H9 (cell line): ENCODE measurements at regions not wholly inside any gene's neighbourhood (a gene's known extent, or its start where the extent isn't known, plus 50 kb on each side); places are given as distances from the start of the nearest gene placed in this dataset.

Experiments used
- DNase-seq: peaks from one replicate; pipeline ENCODE4 v3.0.0-alpha.2; 2017
- H2AFZ ChIP-seq: one replicate; pipeline ENCODE4 v1.6.1; 2013; ENCODE audit warnings: mild to moderate bottlenecking, low read length, control low read depth, moderate library complexity
- H2AK5ac ChIP-seq: 2 replicates; pipeline ENCODE4 v1.6.1; 2013; ENCODE audit warnings: low read length, control low read depth, mixed read lengths; ENCODE audit not compliant: insufficient read length
- H2BK120ac ChIP-seq: one replicate; pipeline ENCODE4 v1.6.1; 2013; ENCODE audit warnings: low read depth, mild to moderate bottlenecking, low read length, control low read depth, inconsistent platforms; ENCODE audit not compliant: poor library complexity, severe bottlenecking
- H2BK12ac ChIP-seq: 2 replicates; pipeline ENCODE4 v1.6.1; 2013; ENCODE audit warnings: low read length, control low read depth, mixed read lengths, low read depth; ENCODE audit not compliant: insufficient read length
- H2BK15ac ChIP-seq: 2 replicates; pipeline ENCODE4 v1.6.1; 2013; ENCODE audit warnings: low read depth, low read length, control low read depth
- H2BK20ac ChIP-seq: one replicate; pipeline ENCODE4 v1.6.1; 2013; ENCODE audit warnings: low read depth, mild to moderate bottlenecking, low read length, control low read depth, inconsistent platforms; ENCODE audit not compliant: poor library complexity, severe bottlenecking
- H2BK5ac ChIP-seq: 2 replicates; pipeline ENCODE4 v1.6.1; 2013; ENCODE audit warnings: low read length, control low read depth, mixed read lengths; ENCODE audit not compliant: insufficient read length
- H3K14ac ChIP-seq: 2 replicates; pipeline ENCODE4 v1.6.1; 2013; ENCODE audit warnings: low read length, control low read depth; ENCODE audit not compliant: insufficient read depth
- H3K18ac ChIP-seq: 2 replicates; pipeline ENCODE4 v1.6.1; 2013; ENCODE audit warnings: low read depth, mild to moderate bottlenecking, mixed read lengths, low read length, control low read depth; ENCODE audit not compliant: insufficient read length
- H3K23ac ChIP-seq: 2 replicates; pipeline ENCODE4 v1.6.1; 2013; ENCODE audit warnings: low read length, control low read depth, mixed read lengths, low read depth; ENCODE audit not compliant: insufficient read length
- H3K23me2 ChIP-seq: 2 replicates; pipeline ENCODE4 v1.6.1; 2013; ENCODE audit warnings: low read depth, mild to moderate bottlenecking, mixed read lengths, low read length, control low read depth; ENCODE audit not compliant: insufficient read length, poor library complexity, severe bottlenecking
- H3K27ac ChIP-seq: 2 replicates; pipeline ENCODE4 v1.5.1; 2013; ENCODE audit warnings: low read length, control low read depth, mixed read lengths, low read depth; ENCODE audit not compliant: insufficient read length
- H3K27me3 ChIP-seq: 2 replicates; pipeline ENCODE4 v1.6.1; 2013; ENCODE audit warnings: low read length, control low read depth, inconsistent platforms; ENCODE audit not compliant: insufficient read depth
- H3K4ac ChIP-seq: 2 replicates; pipeline ENCODE4 v1.6.1; 2013; ENCODE audit warnings: low read depth, mild to moderate bottlenecking, control low read depth, inconsistent platforms, low read length, moderate library complexity
- H3K4me1 ChIP-seq: 2 replicates; pipeline ENCODE4 v1.6.1; 2013; ENCODE audit warnings: low read length, control low read depth, inconsistent platforms; ENCODE audit not compliant: insufficient read depth
- H3K4me2 ChIP-seq: 2 replicates; pipeline ENCODE4 v1.6.1; 2013; ENCODE audit warnings: low read length, control low read depth, mixed read lengths; ENCODE audit not compliant: insufficient read length, insufficient read depth
- H3K56ac ChIP-seq: 2 replicates; pipeline ENCODE4 v1.6.1; 2013; ENCODE audit warnings: low read depth, mild to moderate bottlenecking, mixed read lengths, low read length, control low read depth; ENCODE audit not compliant: insufficient read length
- H3K79me1 ChIP-seq: 2 replicates; pipeline ENCODE4 v1.6.1; 2013; ENCODE audit warnings: low read depth, mild to moderate bottlenecking, moderate library complexity, low read length, control low read depth, inconsistent platforms; ENCODE audit not compliant: insufficient read depth, poor library complexity, severe bottlenecking
- H3K79me2 ChIP-seq: 2 replicates; pipeline ENCODE4 v1.6.1; 2013; ENCODE audit warnings: low read length, control low read depth, inconsistent platforms; ENCODE audit not compliant: insufficient read depth
- H3K9ac ChIP-seq: 2 replicates; pipeline ENCODE4 v1.6.1; 2013; ENCODE audit warnings: low read length, control low read depth, mixed read lengths; ENCODE audit not compliant: insufficient read length; ENCODE audit errors: extremely low read depth
- H3K9me3 ChIP-seq: one replicate; pipeline ENCODE4 v1.6.1; 2013; ENCODE audit warnings: low read depth, low read length, inconsistent platforms; ENCODE audit not compliant: control insufficient read depth
- H3T11ph ChIP-seq: one replicate; pipeline ENCODE4 v1.6.1; 2013; ENCODE audit warnings: mild to moderate bottlenecking, low read length, control low read depth, inconsistent platforms
- H4K20me1 ChIP-seq: one replicate; pipeline ENCODE4 v1.6.1; 2013; ENCODE audit not compliant: control insufficient read depth, insufficient read length, insufficient read depth
- H4K5ac ChIP-seq: 2 replicates; pipeline ENCODE4 v1.6.1; 2013; ENCODE audit warnings: low read depth, mild to moderate bottlenecking, mixed read lengths, low read length, control low read depth; ENCODE audit not compliant: insufficient read length
- H4K8ac ChIP-seq: replicated peaks from 2 replicates; pipeline ENCODE4 v1.6.1; 2013; ENCODE audit warnings: low read length, control low read depth, mixed read lengths, low read depth; ENCODE audit not compliant: insufficient read length
- H4K91ac ChIP-seq: 2 replicates; pipeline ENCODE4 v1.6.1; 2013; ENCODE audit warnings: low read depth, mild to moderate bottlenecking, moderate library complexity, mixed read lengths, low read length, control low read depth; ENCODE audit not compliant: insufficient read length
- H3K27ac Mint-ChIP-seq, 3 experiments: 2 replicates in 2 of 3; 3 replicates in 1 of 3; pipeline ENCODE4 v1.8.0; 2020 to 2021; ENCODE audit warnings: mixed read lengths in 3 of 3, mild to moderate bottlenecking in 1 of 3, moderate library complexity in 1 of 3
- H3K27me3 Mint-ChIP-seq: 2 replicates; pipeline ENCODE4 v1.8.0; 2021; ENCODE audit warnings: low read depth, mild to moderate bottlenecking, moderate library complexity, mixed read lengths
- H3K36me3 Mint-ChIP-seq, 3 experiments: 2 replicates in 2 of 3; 3 replicates in 1 of 3; pipeline ENCODE4 v1.8.0; 2020 to 2021; ENCODE audit warnings: low read depth in 3 of 3, mixed read lengths in 3 of 3; ENCODE audit not compliant: insufficient read depth in 1 of 3
- H3K4me1 Mint-ChIP-seq, 2 experiments: 2 replicates each; pipeline ENCODE4 v1.8.0; 2020; ENCODE audit warnings: mixed read lengths in 2 of 2
- H3K4me3 Mint-ChIP-seq, 2 experiments: 2 replicates in 1 of 2; 3 replicates in 1 of 2; pipeline ENCODE4 v1.8.0; 2020 to 2021; ENCODE audit warnings: mild to moderate bottlenecking in 2 of 2, mixed read lengths in 2 of 2, moderate library complexity in 1 of 2
- H3K9me3 Mint-ChIP-seq, 2 experiments: 2 replicates in 1 of 2; 3 replicates in 1 of 2; pipeline ENCODE4 v1.8.0; 2020; ENCODE audit warnings: mild to moderate bottlenecking in 2 of 2, mixed read lengths in 2 of 2, moderate library complexity in 1 of 2
- CTCF ChIP-seq: fragments of 200-600 bp; sonication (generic); conservative IDR thresholded peaks from 3 replicates; pipeline ENCODE4 v1.8.0; 2021; ENCODE audit warnings: antibody characterized with exemption, mild to moderate bottlenecking
- WGBS: extraction: QIAGEN DNeasy Blood & Tissue Kit; methylation state at CpG from one replicate; pipeline ENCODE4 v1.1.7; 2013; ENCODE audit warnings: missing lambda C conversion rate, low lambda C conversion rate, mixed read lengths; ENCODE audit not compliant: insufficient read length; ENCODE audit errors: extremely low coverage; 5-methylcytosine and 5-hydroxymethylcytosine counted together

- Histone ChIP-seq H3K27ac (no peak overlapping the region), H3K9ac (no peak overlapping the region), H3T11ph (no peak overlapping the region), H3K9me3 (no peaks in the 10 kb centered on the region), H3K14ac (no peak overlapping the region), H2BK15ac (no peak overlapping the region), H2BK20ac (no peak overlapping the region), H3K27me3 (no peaks in the 10 kb centered on the region), H2BK12ac (no peak overlapping the region), H3K23ac (no peak overlapping the region), H3K79me1 (no peaks in the 10 kb centered on the region), H2BK120ac (no peak overlapping the region), H3K79me2 (no peaks in the 10 kb centered on the region), H4K91ac (no peak overlapping the region), H2AFZ (no peak overlapping the region), H2BK5ac (no peak overlapping the region), H4K8ac (no peak overlapping the region), H3K4ac (no peak overlapping the region), H4K20me1 (no peaks in the 10 kb centered on the region), H3K18ac (no peak overlapping the region), H3K4me2 (no peak overlapping the region), H3K4me1 (no peaks in the 10 kb centered on the region), H2AK5ac (no peak overlapping the region), H3K56ac (no peak overlapping the region), H3K23me2 (no peaks in the 10 kb centered on the region), H4K5ac (no peak overlapping the region)
- Mint-ChIP-seq H3K27me3 (no peaks in the 10 kb centered on the region), H3K27ac (no peak overlapping the region), H3K4me1 (no peaks in the 10 kb centered on the region), H3K36me3 (no peaks in the 10 kb centered on the region; a peak in 1 of 7 replicates), H3K4me3 (no peak overlapping the region), H3K9me3 (peaks cover 4 to 7% of the 10 kb centered on the region in 2 experiments; a peak in 2 of 5 replicates)
- no peak for DNase-seq
- WGBS, result no CpG with 5 or more reads among the region's 1 CpG
- no peak for TF ChIP-seq CTCF
These were observed 277.8 kb upstream of the SYT1 start for GRCh38 chr12:78586790-78587189.
